HG03108 (cell line): ENCODE measurements at regions not wholly inside any gene's neighbourhood (a gene's known extent, or its start where the extent isn't known, plus 50 kb on each side); places are given as distances from the start of the nearest gene placed in this dataset.
"Not testable (repeated sequence)": the region's sequence is repeated elsewhere in the genome, so short reads cannot be mapped to it uniquely, and the experiment has no call there.

Experiments used
- ATAC-seq: cut with Tn5 transposase; IDR thresholded peaks from one replicate; pipeline ENCODE4 v1.9.1; 2021; ENCODE audit warnings: moderate library complexity; ENCODE audit not compliant: unreplicated experiment

GRCh38 chr13:28607187-28607955, 51.6 kb upstream of the POMP start:
- ATAC-seq: peak; percentile 54

DNA sequence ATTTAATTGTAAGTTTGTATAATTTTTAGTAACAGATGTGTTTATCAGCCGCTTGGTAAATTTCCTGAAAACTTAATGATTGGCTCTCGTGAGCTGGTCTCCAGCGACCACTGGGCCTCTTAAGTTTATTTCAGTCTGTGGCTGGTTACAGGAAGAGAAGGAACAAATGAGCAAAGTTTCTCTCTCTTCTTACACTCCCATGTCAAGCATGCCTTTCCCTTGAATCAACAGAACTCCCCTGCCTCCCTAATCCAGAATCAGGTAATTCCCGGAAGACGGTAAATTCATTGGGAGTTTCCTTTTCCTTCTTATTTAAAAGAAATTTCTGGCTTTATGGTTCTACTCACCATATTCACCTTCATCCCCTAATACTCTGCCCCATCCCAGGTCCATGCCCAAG, 52.5 kb upstream of the POMP start:
- ATAC-seq: no peak

GRCh38 chr13:28605147-28605546, 53.8 kb upstream of the POMP start:
- not testable (repeated sequence) for ATAC-seq

GRCh38 chr13:28603043-28603664, 55.8 kb upstream of the POMP start:
- no peak for ATAC-seq

- ATAC-seq: no peak
These were observed 56.4 kb upstream of the POMP start for GRCh38 chr13:28602580-28602979.

- no peak for ATAC-seq
These were observed 57.3 kb upstream of the POMP start for GRCh38 chr13:28601581-28601980.

GRCh38 chr13:28597641-28598040, 61.3 kb upstream of the POMP start:
- ATAC-seq: no peak

- ATAC-seq: no peak
These were observed 68.5 kb upstream of the POMP start for GRCh38 chr13:28590461-28590860.

GRCh38 chr13:28588296-28588695, 70.6 kb upstream of the POMP start:
- no peak for ATAC-seq

- no peak for ATAC-seq
These were observed 71.8 kb upstream of the POMP start for GRCh38 chr13:28587174-28587540.

DNA sequence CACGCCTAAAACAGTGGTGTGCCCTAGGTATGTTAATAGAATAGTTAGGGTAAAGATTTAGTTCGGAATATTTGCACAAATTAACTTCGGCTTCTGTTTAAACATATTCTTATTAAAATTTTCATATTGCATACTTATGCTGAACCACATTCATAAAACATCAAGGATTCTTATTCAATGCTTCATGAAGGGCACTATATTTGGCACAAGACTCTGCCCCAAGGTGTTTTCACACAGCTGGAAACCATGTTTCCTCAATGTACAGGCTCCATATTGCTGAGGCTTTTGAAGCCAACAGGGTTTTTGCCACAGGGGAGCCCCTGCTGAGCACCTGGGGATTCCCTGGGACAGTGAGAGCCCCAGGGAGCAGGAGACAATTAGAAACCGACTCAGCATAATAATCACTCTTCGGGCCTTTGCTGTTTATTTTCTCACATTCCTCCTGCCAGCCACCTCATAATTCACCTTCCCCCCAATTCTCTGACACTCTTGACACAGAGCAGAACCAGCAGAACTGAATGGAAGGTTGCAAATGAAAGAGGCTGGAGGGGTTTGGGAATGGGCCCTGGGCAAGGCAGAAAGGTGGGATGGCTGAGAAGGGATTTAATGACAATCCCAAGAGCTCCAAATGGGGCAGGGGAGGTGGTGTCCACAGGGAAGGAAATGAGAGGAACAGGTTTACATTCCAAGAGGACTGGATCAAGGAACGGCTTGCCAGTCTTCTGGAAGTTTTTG, 72.3 kb upstream of the POMP start:
- no peak for ATAC-seq

- no peak for ATAC-seq
These were observed 73.4 kb upstream of the POMP start for GRCh38 chr13:28585561-28585960.

DNA sequence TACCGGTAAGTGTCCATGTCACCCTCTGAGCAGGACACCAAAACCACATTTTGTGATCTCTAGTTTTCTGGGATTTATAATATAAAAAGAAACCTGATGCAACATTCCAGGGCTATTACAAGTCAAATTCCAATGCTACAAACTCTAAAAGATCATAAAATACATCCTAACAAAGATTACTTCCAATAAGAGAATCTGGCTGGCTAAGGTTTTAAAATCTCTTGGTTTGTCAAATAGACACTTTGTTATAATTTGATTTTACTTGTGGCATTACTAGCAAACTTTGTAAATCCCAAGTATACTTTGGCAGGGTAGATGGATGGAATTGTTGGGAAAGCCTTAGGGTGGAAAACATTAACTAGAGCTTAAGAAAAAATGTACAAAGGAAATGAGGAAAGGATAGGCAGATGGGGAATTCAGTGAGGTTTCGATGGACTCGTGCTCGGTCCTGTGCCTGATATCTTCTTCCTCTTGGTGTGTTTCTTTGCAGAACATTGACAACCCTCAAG, 74.0 kb upstream of the POMP start:
- ATAC-seq: no peak

DNA sequence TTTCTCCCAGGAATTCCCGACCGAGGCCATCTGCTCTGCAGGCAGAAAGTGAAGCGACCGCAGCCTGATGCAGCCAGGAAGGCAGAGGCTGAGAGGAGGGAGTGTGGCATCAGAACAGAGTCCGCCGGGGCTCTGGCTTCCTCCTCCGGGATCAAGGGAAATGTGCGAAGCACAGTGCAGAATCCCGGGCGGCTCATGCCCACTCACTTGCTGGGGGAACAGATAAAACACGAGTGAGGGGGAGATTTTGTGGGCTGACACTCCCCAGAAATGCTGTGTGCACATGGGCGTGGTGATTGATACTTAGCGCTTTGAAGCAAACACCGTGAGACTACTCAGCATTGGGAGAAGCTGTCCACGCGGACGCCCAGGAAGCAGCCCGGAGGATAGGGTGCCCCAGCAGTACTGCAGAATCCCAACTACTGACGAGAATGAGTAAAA, 75.3 kb upstream of the POMP start:
- no peak for ATAC-seq

DNA sequence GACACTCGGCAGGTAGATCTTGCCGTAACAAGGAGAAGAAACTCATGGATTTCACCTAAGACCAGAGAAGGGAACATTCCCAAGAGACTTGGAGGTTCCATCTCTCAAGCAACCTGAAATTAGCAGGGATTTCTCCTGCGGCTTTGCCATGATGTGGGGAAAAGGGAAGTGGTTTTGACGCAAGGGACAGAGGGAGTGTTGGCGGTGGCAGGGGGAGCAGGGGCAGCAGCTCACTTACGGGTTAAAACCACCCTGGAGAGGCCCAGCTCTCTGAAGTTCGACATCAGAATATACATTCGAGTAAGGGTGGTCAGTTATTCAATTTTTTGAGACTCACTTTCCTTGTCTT, 76.1 kb upstream of the POMP start:
- no peak for ATAC-seq

DNA sequence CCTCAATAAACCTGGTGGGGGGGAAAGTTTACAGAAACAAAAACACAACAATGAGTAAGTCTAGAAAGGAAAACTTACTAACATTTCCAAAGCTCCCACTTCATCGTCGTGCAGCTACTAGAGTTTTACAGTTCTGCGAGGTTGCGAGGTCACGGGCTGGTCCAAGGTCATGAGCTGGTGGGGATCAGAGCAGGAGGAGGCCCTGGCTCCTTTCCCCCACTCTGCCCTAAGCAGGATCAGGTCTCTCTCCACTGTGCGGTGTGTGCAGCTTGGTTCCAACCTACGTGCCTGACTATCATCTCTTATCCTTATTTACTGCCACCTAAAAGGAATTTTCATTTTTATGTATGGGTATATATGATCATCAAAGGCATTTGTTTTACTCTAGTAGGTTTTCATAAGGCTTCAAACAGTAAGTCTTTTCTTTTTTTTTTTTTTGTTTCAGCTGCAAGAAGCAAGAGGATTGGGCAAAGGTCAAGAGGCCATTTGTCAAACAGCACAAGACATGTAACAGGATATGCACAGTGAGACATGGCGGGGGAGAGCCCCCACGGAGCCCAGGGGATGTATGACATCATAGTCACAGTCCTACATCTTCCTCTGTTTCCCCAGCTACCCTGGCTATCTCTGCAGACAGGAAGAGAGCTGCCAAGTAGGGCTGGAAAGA, 76.6 kb upstream of the POMP start:
- ATAC-seq: no peak

DNA sequence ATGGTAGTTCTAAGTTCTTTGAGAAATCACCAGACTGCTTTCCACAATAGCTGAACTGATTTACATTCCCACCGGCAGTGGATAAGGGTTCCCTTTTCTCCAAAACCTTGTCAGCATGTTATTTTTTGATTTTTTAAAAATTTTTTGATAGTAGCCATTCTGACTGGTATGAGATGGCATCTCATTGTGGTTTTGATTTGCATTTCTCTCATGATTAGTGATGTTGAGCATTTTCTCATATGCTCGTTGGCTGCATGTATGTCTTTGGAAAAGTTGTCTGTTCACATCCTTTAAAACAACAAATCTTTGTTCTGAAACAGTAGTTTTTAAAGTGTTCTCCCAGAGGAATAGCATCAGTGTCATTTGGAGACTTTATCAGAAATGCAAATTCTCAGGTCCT, 77.5 kb upstream of the POMP start:
- ATAC-seq: no peak

- no peak for ATAC-seq
These were observed 79.2 kb upstream of the POMP start for GRCh38 chr13:28579736-28580135.

GRCh38 chr13:28579322-28579721, 79.6 kb upstream of the POMP start:
- no peak for ATAC-seq

DNA sequence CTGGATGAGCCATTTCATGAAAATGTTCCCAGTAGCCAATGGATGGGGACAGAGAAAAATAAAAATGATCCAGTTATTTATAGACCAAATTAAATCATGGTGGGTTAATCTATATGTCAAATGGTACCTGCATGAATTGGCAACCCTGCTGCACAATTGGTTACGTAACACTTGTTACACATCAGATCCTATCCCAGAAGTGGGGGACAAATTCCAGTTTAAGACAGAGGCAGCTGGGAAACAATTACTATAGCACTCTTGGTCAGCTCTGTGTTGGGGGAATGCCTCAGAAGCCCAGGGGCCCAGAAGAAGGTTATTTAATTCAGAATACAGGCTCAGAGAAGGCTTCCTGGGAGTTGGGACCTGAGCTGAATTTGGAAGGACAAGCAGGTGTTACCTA, 81.1 kb upstream of the FLT1 start:
- ATAC-seq: no peak

DNA sequence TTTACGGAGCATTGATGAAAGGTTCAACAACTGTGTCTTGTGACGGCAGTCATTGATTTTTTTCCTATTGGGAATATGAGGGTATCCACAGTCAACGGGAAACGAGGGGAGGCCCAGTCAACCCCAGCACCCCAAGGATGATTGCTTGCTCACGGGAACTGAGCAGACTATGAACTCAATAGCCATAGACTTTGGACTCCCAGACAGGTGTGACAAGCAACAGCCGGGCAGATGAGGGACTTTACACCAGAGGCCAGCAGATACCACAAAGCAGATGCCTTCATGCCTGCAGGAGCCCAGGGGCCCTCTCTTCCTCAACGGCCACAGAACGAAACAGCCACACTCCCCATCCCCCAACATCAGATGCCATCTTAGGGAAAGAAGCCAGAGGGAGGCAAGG, 80.3 kb upstream of the FLT1 start:
- ATAC-seq: no peak
